GM18499 (cell line): ENCODE measurements at regions not wholly inside any gene's neighbourhood (a gene's known extent, or its start where the extent isn't known, plus 50 kb on each side); places are given as distances from the start of the nearest gene placed in this dataset.
"Not testable (repeated sequence)": the region's sequence is repeated elsewhere in the genome, so short reads cannot be mapped to it uniquely, and the experiment has no call there.

Source experiments
- ATAC-seq: cut with Tn5 transposase; IDR thresholded peaks from one replicate; pipeline ENCODE4 v1.9.1; 2021; ENCODE audit warnings: moderate number of reproducible peaks; ENCODE audit not compliant: insufficient read depth, unreplicated experiment

GRCh38 chr9:102206432-102206831 lies 468.0 kb upstream of the GRIN3A start:
- ATAC-seq = no peak

DNA sequence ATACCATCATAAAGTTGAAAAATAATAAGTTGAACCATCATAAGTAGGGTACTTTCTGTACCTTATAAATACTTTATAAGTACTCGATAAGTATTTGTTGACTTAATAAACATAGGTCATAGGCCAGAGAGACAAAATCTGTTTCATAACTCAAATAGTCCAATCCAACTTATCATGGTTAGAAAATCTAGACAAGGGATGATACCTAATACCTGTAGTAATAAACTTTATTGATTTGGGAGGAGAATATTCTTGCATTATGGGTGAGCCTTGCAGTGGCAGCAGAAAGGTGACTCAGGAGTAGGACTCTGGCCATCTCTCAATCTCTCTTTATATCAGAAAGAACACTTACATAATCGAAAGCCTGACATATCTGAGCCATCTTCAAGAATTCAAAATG lies 466.8 kb upstream of the GRIN3A start:
- ATAC-seq = no peak

GRCh38 chr9:102202126-102202525 lies 463.7 kb upstream of the GRIN3A start:
- no peak for ATAC-seq

DNA sequence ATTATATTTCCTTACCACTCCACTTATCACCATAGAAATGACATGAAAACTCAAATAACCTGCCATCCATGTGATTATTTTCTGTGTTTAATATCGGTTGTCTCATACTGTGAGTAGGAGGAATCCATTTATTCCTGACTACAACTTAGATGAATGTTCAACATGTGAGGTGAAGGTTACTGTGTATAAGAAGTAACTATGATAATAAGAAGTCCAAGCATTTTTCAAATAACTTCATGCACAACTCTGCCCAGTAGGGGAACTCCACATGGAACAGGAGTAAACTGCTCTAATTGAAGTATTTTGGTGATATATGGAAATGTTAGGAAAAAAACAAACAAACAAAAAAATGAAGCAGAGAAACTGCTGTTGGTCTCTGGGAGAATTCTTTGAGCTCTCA lies 447.5 kb upstream of the GRIN3A start:
- no peak for ATAC-seq

- no peak for ATAC-seq
Observed at GRCh38 chr9:102185371-102185770, 446.9 kb upstream of the GRIN3A start.

- ATAC-seq = no peak
Observed at GRCh38 chr9:102178811-102179210, 440.4 kb upstream of the GRIN3A start.

DNA sequence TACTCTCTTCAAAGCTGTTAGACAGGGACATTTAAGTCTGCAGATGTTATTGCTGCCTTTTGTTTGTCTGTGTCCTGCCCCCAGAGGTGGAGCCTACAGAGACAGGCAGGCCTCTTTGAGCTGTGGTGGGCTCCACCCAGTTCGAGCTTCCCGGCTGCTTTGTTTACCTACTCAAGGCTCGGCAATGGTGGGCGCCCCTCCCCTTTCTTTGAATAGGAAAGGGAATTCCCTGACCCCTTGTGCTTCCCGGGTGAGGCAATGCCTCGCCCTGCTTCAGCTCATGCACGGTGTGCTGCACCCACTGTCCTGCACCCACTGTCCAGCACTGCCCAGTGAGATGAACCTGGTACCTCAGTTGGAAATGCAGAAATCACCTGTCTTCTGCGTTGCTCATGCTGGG lies 435.8 kb upstream of the GRIN3A start:
- ATAC-seq = not testable (repeated sequence)

DNA sequence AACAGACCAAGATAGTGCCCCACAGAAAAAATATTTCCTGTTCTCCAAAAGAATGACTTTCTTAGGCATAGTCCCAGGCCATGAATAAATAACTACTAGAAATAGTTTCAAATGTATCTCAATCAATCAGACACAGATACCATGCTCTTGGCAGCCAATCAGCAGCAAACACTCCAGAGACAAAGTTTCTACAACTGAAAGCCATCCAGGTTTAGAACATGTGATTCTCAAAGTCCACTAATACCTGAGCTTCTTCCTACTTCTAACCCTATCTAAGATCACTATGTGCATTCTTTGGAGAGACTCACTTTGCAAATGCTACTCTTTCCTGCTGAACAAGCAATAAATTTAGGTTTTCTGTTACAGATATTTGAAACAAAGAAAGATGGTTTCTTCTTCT lies 425.8 kb upstream of the GRIN3A start:
- no peak for ATAC-seq

GRCh38 chr9:102153081-102153480 lies 414.6 kb upstream of the GRIN3A start:
- not testable (repeated sequence) for ATAC-seq

DNA sequence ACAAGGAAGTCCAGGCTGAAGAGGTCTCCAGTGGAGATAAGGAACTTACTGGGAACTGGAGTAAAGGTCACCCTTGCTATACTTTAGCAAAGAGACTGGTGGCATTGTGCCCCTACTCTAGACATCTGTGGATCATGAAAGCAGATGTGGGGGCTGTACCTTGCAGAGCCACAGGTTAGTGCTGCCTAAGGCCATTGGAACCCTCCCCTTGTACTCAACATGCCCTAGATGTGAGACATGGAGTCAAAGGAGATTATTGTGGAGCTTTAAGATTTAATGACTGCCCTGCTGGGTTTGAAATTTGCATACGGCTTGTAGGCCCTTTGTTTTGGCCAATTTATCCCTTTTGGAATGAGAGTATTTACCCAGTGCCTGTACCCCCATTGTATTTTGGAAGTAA lies 397.3 kb upstream of the GRIN3A start:
- no peak for ATAC-seq

- no peak for ATAC-seq
Observed at GRCh38 chr9:102124465-102124864, 386.0 kb upstream of the GRIN3A start.

GRCh38 chr9:102114557-102114956 lies 376.1 kb upstream of the GRIN3A start:
- ATAC-seq = no peak

DNA sequence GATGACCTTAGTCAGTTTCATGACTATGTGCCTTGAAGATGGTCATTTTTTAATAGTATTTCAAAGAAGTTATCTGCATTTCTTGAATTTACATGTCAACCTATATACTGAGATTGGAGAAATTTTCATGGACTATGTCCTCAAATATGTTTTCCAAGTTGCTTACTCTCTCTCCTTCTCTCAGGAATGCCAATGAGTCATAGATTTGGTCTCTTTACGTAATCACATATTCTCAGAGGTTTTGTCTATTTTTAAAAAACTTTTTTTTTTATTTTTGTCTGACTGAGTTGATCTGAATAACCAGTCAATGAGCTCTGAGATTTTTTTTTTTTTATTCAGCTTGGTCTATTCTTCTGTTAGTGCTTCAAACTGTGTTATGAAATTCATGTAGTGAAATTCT lies 374.7 kb upstream of the GRIN3A start:
- no peak for ATAC-seq

GRCh38 chr9:102106439-102106838 lies 368.0 kb upstream of the GRIN3A start:
- ATAC-seq = no peak

DNA sequence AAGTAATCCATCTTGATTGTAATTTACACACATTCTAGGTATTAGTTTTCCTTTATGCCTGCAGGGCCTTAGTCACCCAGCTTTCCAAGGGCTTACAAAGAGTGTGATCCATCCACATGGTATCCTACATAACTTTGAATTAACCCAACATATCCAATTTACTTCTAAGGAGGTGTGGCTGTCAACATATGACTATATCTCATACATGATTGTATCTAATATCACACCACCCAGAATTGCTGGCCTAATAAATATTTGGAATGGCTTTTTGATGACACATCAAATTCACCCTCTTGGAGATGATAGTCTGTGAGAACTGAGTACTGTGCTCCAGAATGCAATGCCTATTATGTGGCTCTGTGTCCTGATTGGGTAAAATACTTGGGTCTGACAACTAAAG lies 363.3 kb upstream of the GRIN3A start:
- ATAC-seq = no peak

DNA sequence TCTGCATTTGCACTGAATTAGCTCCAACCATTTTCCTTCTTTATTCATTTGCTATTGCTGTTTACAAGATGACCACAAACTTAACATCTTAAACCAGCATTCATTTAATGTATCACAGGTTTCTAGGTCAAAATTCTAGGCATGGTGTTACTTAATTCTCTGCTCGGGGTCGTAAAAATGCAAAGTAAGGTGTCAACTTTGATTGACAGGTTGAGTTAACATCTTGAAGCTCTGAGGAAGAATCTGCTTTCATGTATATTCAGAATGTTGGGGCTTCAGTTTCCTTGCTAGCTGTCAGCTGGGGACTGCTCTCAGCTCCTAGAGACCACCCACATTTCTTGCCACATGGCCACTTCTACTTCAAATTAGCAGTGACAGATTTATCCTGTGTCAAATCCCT lies 348.7 kb upstream of the GRIN3A start:
- ATAC-seq = no peak

GRCh38 chr9:102085548-102085947 lies 347.1 kb upstream of the GRIN3A start:
- no peak for ATAC-seq

GRCh38 chr9:102072059-102072764 lies 333.8 kb upstream of the GRIN3A start:
- ATAC-seq = no peak

GRCh38 chr9:102069969-102070368 lies 331.5 kb upstream of the GRIN3A start:
- no peak for ATAC-seq

DNA sequence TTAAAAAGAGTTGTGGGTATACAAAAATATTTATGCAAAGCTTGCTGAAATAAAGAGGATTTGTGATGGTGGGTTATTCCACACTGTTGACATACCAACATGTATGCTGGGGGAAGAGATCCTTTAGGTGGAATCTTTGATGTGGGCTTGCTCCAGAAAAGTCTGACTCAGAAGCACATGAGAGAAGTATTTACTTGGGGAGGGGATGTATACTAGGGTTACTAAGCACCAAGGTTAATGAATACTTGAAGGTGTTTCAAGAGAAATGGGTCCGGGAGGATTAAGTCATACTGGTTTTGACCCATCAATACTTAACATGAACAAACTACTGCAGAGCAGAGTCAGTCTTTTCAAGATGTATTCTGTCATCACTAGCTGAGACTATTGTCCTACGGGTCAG lies 316.4 kb upstream of the GRIN3A start:
- no peak for ATAC-seq

- no peak for ATAC-seq
Observed at GRCh38 chr9:102049586-102050246, 311.3 kb upstream of the GRIN3A start.

DNA sequence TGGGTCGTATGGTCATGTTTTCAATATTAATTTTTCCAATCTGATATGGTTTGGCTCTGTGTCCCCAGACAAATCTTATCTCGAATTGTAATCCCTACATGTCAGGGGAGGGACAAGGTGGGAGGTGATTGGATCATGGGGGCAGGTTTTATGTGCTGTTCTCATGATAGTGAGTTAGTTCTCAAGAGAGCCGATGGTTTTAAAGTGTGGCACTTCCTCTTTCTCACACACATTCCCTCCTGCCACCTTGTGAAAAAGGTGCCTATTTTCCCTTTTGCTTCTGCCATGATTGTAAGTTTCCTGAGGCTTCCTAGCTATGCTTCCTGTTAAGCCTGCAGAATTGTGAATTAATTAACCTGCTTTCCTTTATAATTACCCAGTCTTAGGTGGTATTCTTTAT lies 309.1 kb upstream of the GRIN3A start:
- ATAC-seq = no peak
